Mesenchymal stem cell (in vitro differentiated cells and primary cell): ENCODE measurements at regions not wholly inside any gene's neighbourhood (a gene's known extent, or its start where the extent isn't known, plus 50 kb on each side); places are given as distances from the start of the nearest gene placed in this dataset.
A peak's percentile ranks its signal among the peaks of the same experiment; 100 is the strongest.

ENCODE experiments used
- DNase-seq: peaks from one replicate; pipeline ENCODE4 v3.0.0-alpha.2; 2013
- H2AFZ ChIP-seq: one replicate; pipeline ENCODE4 v1.6.1; 2013; ENCODE audit warnings: low read depth, mild to moderate bottlenecking, control low read depth, inconsistent platforms, low read length, moderate library complexity
- H2AK5ac ChIP-seq: 2 replicates; pipeline ENCODE4 v1.6.1; 2013; ENCODE audit warnings: low read length, moderate library complexity, mild to moderate bottlenecking, inconsistent platforms; ENCODE audit not compliant: severe bottlenecking
- H2BK120ac ChIP-seq: one replicate; pipeline ENCODE4 v1.6.1; 2013; ENCODE audit warnings: low read depth, mild to moderate bottlenecking, inconsistent platforms, low read length, moderate library complexity
- H2BK12ac ChIP-seq, 2 experiments: one replicate each; pipeline ENCODE4 v1.6.1; 2013; ENCODE audit warnings: inconsistent platforms in 2 of 2, low read length in 2 of 2, mild to moderate bottlenecking in 2 of 2, moderate library complexity in 2 of 2, control low read depth in 1 of 2
- H2BK15ac ChIP-seq: one replicate; pipeline ENCODE4 v1.6.1; 2013; ENCODE audit warnings: mild to moderate bottlenecking, low read depth, inconsistent platforms; ENCODE audit not compliant: poor library complexity, severe bottlenecking
- H2BK5ac ChIP-seq: 2 replicates; pipeline ENCODE4 v1.6.1; 2013; ENCODE audit warnings: low read depth, mild to moderate bottlenecking, low read length, control low read depth, inconsistent platforms; ENCODE audit not compliant: poor library complexity, severe bottlenecking
- H3K14ac ChIP-seq, 2 experiments: one replicate each; pipeline ENCODE4 v1.6.1; 2013; ENCODE audit warnings: inconsistent platforms in 2 of 2, low read length in 2 of 2, control low read depth in 1 of 2, mild to moderate bottlenecking in 1 of 2, moderate library complexity in 1 of 2
- H3K18ac ChIP-seq, 2 experiments: one replicate each; pipeline ENCODE4 v1.6.1; 2013; ENCODE audit warnings: inconsistent platforms in 2 of 2, low read length in 2 of 2, control low read depth in 1 of 2, low read depth in 1 of 2, mild to moderate bottlenecking in 1 of 2
- H3K23ac ChIP-seq, 2 experiments: one replicate each; pipeline ENCODE4 v1.6.1; 2013; ENCODE audit warnings: inconsistent platforms in 2 of 2, low read length in 2 of 2, mild to moderate bottlenecking in 2 of 2, moderate library complexity in 2 of 2, control low read depth in 1 of 2
- H3K27ac ChIP-seq: 2 replicates; pipeline ENCODE4 v1.5.1; 2013; ENCODE audit warnings: mild to moderate bottlenecking, moderate library complexity, low read length, control low read depth, inconsistent platforms; ENCODE audit not compliant: poor library complexity, severe bottlenecking
- H3K27me3 ChIP-seq, 2 experiments: 2 replicates each; pipeline versions ENCODE4 v1.6.1 to v1.7.0; 2013; ENCODE audit warnings: low read length in 2 of 2, mild to moderate bottlenecking in 2 of 2, moderate library complexity in 2 of 2, control low read depth in 1 of 2, inconsistent platforms in 1 of 2; ENCODE audit not compliant: control insufficient read depth in 1 of 2, insufficient read depth in 1 of 2
- H3K36me3 ChIP-seq, 2 experiments: 2 replicates each; pipeline versions ENCODE4 v1.6.1 to v1.7.0; 2013; ENCODE audit warnings: low read length in 2 of 2, control low read depth in 1 of 2, inconsistent platforms in 1 of 2, low read depth in 1 of 2, mild to moderate bottlenecking in 1 of 2; ENCODE audit not compliant: insufficient read depth in 2 of 2, control insufficient read depth in 1 of 2
- H3K4ac ChIP-seq, 2 experiments: one replicate each; pipeline ENCODE4 v1.6.1; 2013; ENCODE audit warnings: inconsistent platforms in 2 of 2, low read length in 2 of 2, mild to moderate bottlenecking in 2 of 2, moderate library complexity in 2 of 2, control low read depth in 1 of 2, low read depth in 1 of 2
- H3K4me1 ChIP-seq: 2 replicates; pipeline ENCODE4 v1.6.1; 2013; ENCODE audit warnings: low read depth, low read length, control low read depth; ENCODE audit not compliant: control insufficient read depth, insufficient read depth
- H3K4me2 ChIP-seq: 2 replicates; pipeline ENCODE4 v1.6.1; 2013; ENCODE audit warnings: low read length, mild to moderate bottlenecking, inconsistent platforms; ENCODE audit not compliant: poor library complexity, severe bottlenecking
- H3K4me3 ChIP-seq, 2 experiments: 2 replicates each; pipeline versions ENCODE4 v1.5.1 to v1.7.0; 2013; ENCODE audit warnings: low read length in 2 of 2, mild to moderate bottlenecking in 2 of 2, control low read depth in 1 of 2, low read depth in 1 of 2; ENCODE audit not compliant: insufficient read depth in 1 of 2
- H3K79me1 ChIP-seq: replicated peaks from 2 replicates; pipeline ENCODE4 v1.6.1; 2013; ENCODE audit warnings: mild to moderate bottlenecking, control low read depth, low read length, inconsistent platforms; ENCODE audit not compliant: poor library complexity, severe bottlenecking
- H3K9ac ChIP-seq: 2 replicates; pipeline ENCODE4 v1.7.0; 2013; ENCODE audit warnings: mild to moderate bottlenecking, low read length, moderate library complexity
- H3K9me3 ChIP-seq: 2 replicates; pipeline ENCODE4 v1.7.0; 2013; ENCODE audit warnings: mild to moderate bottlenecking, low read length; ENCODE audit not compliant: control insufficient read depth
- H4K8ac ChIP-seq: one replicate; pipeline ENCODE4 v1.6.1; 2013; ENCODE audit warnings: inconsistent platforms, mild to moderate bottlenecking, low read length, moderate library complexity
- H4K91ac ChIP-seq: one replicate; pipeline ENCODE4 v1.6.1; 2013; ENCODE audit warnings: mild to moderate bottlenecking, low read length, inconsistent platforms
- WGBS: methylation state at CpG from one replicate; pipeline ENCODE4 v1.1.7; 2013; ENCODE audit warnings: mixed read lengths; 5-methylcytosine and 5-hydroxymethylcytosine counted together

GRCh38 chr13:33940898-33941297, 122.9 kb downstream of the RFC3 start:
- Histone ChIP-seq H3K4me2 (no peak overlapping the region), H3K14ac (peak overlapping the region in 1 of 2 experiments; percentile 91), H2BK12ac (peak overlapping the region; percentile 11 to 63), H2AFZ (peak overlapping the region; percentile 81), H3K9me3 (no peaks in the 10 kb centered on the region), H2BK5ac (no peak overlapping the region), H3K27me3 (no peaks in the 10 kb centered on the region), H2AK5ac (no peak overlapping the region), H3K4me3 (no peak overlapping the region), H3K23ac (no peak overlapping the region), H3K79me1 (no peaks in the 10 kb centered on the region), H3K18ac (peak overlapping the region; percentile 19 to 87), H3K36me3 (no peaks in the 10 kb centered on the region), H4K91ac (peak overlapping the region; percentile 52), H3K27ac (no peak overlapping the region), H3K9ac (no peak overlapping the region), H2BK120ac (no peak overlapping the region), H2BK15ac (no peak overlapping the region), H3K4me1 (no peaks in the 10 kb centered on the region), H3K4ac (peak overlapping the region in 1 of 2 experiments; percentile 37), H4K8ac (peak overlapping the region; percentile 66)
- WGBS, result 83% methylated on average over 2 of the region's 5 CpGs
- peak; percentile 26 for DNase-seq

- no peak overlapping the region for H3K4ac ChIP-seq
- no peak overlapping the region for H3K9ac ChIP-seq
- H3K9me3 ChIP-seq, result no peaks in the 10 kb centered on the region
- H3K79me1 ChIP-seq, result no peaks in the 10 kb centered on the region
- 100% methylated on average over 3 of the region's 4 CpGs for WGBS
- H2BK120ac ChIP-seq, result no peak overlapping the region
- no peak overlapping the region for H3K4me3 ChIP-seq
- no peak overlapping the region for H3K18ac ChIP-seq
- no peak overlapping the region for H2BK12ac ChIP-seq
- no peaks in the 10 kb centered on the region for H3K27me3 ChIP-seq
- H3K36me3 ChIP-seq, result no peaks in the 10 kb centered on the region
- no peak overlapping the region for H2AK5ac ChIP-seq
- H3K4me1 ChIP-seq, result no peaks in the 10 kb centered on the region
- no peak overlapping the region for H3K23ac ChIP-seq
- H3K27ac ChIP-seq, result no peak overlapping the region
- no peak overlapping the region for H4K8ac ChIP-seq
- DNase-seq, result no peak
- H3K4me2 ChIP-seq, result no peak overlapping the region
- H2BK15ac ChIP-seq, result no peak overlapping the region
- no peak overlapping the region for H2BK5ac ChIP-seq
- H4K91ac ChIP-seq, result no peak overlapping the region
- no peak overlapping the region for H2AFZ ChIP-seq
- H3K14ac ChIP-seq, result no peak overlapping the region
Measured at GRCh38 chr13:33945477-33945876, 127.5 kb downstream of the RFC3 start.

GRCh38 chr13:33953203-33953602, 135.3 kb downstream of the RFC3 start:
- Histone ChIP-seq H2BK5ac (no peak overlapping the region), H4K91ac (no peak overlapping the region), H2BK15ac (no peak overlapping the region), H3K23ac (no peak overlapping the region), H3K27me3 (no peaks in the 10 kb centered on the region), H2AFZ (no peak overlapping the region), H3K18ac (no peak overlapping the region), H3K4me1 (no peaks in the 10 kb centered on the region), H2BK120ac (no peak overlapping the region), H3K79me1 (no peaks in the 10 kb centered on the region), H3K9ac (peak overlapping the region; percentile 79), H2AK5ac (no peak overlapping the region), H3K4me3 (no peak overlapping the region), H3K14ac (no peak overlapping the region), H3K36me3 (no peaks in the 10 kb centered on the region), H2BK12ac (no peak overlapping the region), H3K4ac (no peak overlapping the region), H4K8ac (no peak overlapping the region), H3K27ac (no peak overlapping the region), H3K9me3 (no peaks in the 10 kb centered on the region), H3K4me2 (no peak overlapping the region)
- DNase-seq, result no peak
- WGBS, result 100% methylated on average over 1 of the region's 1 CpG

GRCh38 chr13:33953781-33954180, 135.8 kb downstream of the RFC3 start:
- Histone ChIP-seq H2AK5ac (no peak overlapping the region), H2BK120ac (no peak overlapping the region), H3K23ac (no peak overlapping the region), H3K18ac (no peak overlapping the region), H2AFZ (no peak overlapping the region), H3K9ac (peak overlapping the region; percentile 79), H4K91ac (no peak overlapping the region), H3K4ac (no peak overlapping the region), H3K14ac (no peak overlapping the region), H3K4me1 (no peaks in the 10 kb centered on the region), H3K79me1 (no peaks in the 10 kb centered on the region), H3K4me3 (no peak overlapping the region), H3K36me3 (no peaks in the 10 kb centered on the region), H3K9me3 (no peaks in the 10 kb centered on the region), H3K27ac (no peak overlapping the region), H3K27me3 (no peaks in the 10 kb centered on the region), H2BK5ac (no peak overlapping the region), H3K4me2 (no peak overlapping the region), H2BK15ac (no peak overlapping the region), H2BK12ac (no peak overlapping the region), H4K8ac (no peak overlapping the region)
- no CpG with 5 or more reads among the region's 1 CpG for WGBS
- no peak for DNase-seq
